IMR-90 (cell line): ENCODE measurements at regions not wholly inside any gene's neighbourhood (a gene's known extent, or its start where the extent isn't known, plus 50 kb on each side); places are given as distances from the start of the nearest gene placed in this dataset.

Experiments
- ATAC-seq: fragments of 200-7000 bp; cut with Tn5 transposase; 2 replicates; pipeline ENCODE4 v1.9.1; 2020; ENCODE audit warnings: low read depth, mild to moderate bottlenecking, moderate library complexity
- BruUV-seq: library from RNA; stranded (reverse); fragments of 400-500 nt; replicated peaks from 2 replicates; lab custom pipeline; 2021; lab: Mats Ljungman, UMichigan
- CTCF ChIA-PET: fragments of 300-600 bp; formaldehyde crosslinking; extraction: SDS; loops from one replicate; lab custom pipeline; 2021; ENCODE audit warnings: antibody characterized with exemption; lab: Yijun Ruan, JAX
- POLR2A ChIA-PET: fragments of 300-600 bp; sonication (Branson Sonifier 250); formaldehyde crosslinking; loops from one replicate; lab custom pipeline; 2022; ENCODE audit warnings: antibody characterized with exemption; ENCODE audit not compliant: unreplicated experiment; lab: Charles Lee
- DNase-seq: peaks from one replicate; pipeline ENCODE4 v3.0.0; 2013
- H2AFZ ChIP-seq: replicated peaks from 2 replicates; pipeline ENCODE3; 2013; ENCODE audit warnings: low read length, mild to moderate bottlenecking; ENCODE audit not compliant: poor library complexity
- H2AK5ac ChIP-seq: 2 replicates; pipeline ENCODE4 v1.6.1; 2013; ENCODE audit warnings: low read depth, low read length, inconsistent platforms
- H2AK9ac ChIP-seq: replicated peaks from 2 replicates; pipeline ENCODE3; 2013; ENCODE audit warnings: mild to moderate bottlenecking, low read depth, low read length, moderate library complexity; ENCODE audit not compliant: poor library complexity
- H2BK120ac ChIP-seq: 2 replicates; pipeline ENCODE4 v1.6.1; 2013; ENCODE audit warnings: low read depth, low read length, inconsistent platforms
- H2BK15ac ChIP-seq: 3 replicates; pipeline ENCODE4 v1.6.1; 2013; ENCODE audit warnings: low read depth, low read length, inconsistent platforms
- H2BK20ac ChIP-seq: 2 replicates; pipeline ENCODE4 v1.6.1; 2013; ENCODE audit warnings: low read depth, mild to moderate bottlenecking, inconsistent platforms, low read length, moderate library complexity
- H2BK5ac ChIP-seq: 2 replicates; pipeline ENCODE4 v1.6.1; 2013; ENCODE audit warnings: mild to moderate bottlenecking, low read depth, low read length, inconsistent platforms; ENCODE audit not compliant: poor library complexity, severe bottlenecking
- H3K14ac ChIP-seq: replicated peaks from 2 replicates; pipeline ENCODE4 v1.6.1; 2013; ENCODE audit warnings: low read depth, low read length, inconsistent platforms
- H3K18ac ChIP-seq: 2 replicates; pipeline ENCODE4 v1.6.1; 2013; ENCODE audit warnings: low read depth, low read length, control low read depth
- H3K23ac ChIP-seq: 2 replicates; pipeline ENCODE4 v1.6.1; 2013; ENCODE audit warnings: low read depth, low read length, inconsistent platforms
- H3K27ac ChIP-seq: 2 replicates; pipeline ENCODE4 v1.5.1; 2013; ENCODE audit warnings: mild to moderate bottlenecking, control low read depth, low read length; ENCODE audit not compliant: insufficient read depth
- H3K27me3 ChIP-seq: 2 replicates; pipeline ENCODE4 v1.6.1; 2013; ENCODE audit warnings: low read length; ENCODE audit not compliant: control insufficient read depth, insufficient read depth
- H3K36me3 ChIP-seq: 2 replicates; pipeline ENCODE4 v1.6.1; 2013; ENCODE audit warnings: low read length, mixed read lengths; ENCODE audit not compliant: control insufficient read depth, insufficient read depth
- H3K4ac ChIP-seq: 2 replicates; pipeline ENCODE4 v1.6.1; 2013; ENCODE audit warnings: low read depth, low read length, inconsistent platforms
- H3K4me1 ChIP-seq: 2 replicates; pipeline ENCODE4 v1.6.1; 2013; ENCODE audit warnings: low read length, mixed read lengths; ENCODE audit not compliant: control insufficient read depth, insufficient read depth
- H3K4me2 ChIP-seq: 2 replicates; pipeline ENCODE4 v1.6.1; 2013; ENCODE audit warnings: low read depth, mild to moderate bottlenecking, control low read depth, low read length, moderate library complexity
- H3K4me3 ChIP-seq: 2 replicates; pipeline ENCODE4 v1.5.1; 2013; ENCODE audit warnings: low read depth, mild to moderate bottlenecking, control low read depth, low read length, moderate library complexity; ENCODE audit not compliant: insufficient read depth
- H3K56ac ChIP-seq: 2 replicates; pipeline ENCODE4 v1.6.1; 2013; ENCODE audit warnings: low read length, inconsistent platforms; ENCODE audit not compliant: insufficient read depth; ENCODE audit errors: extremely low read depth
- H3K79me1 ChIP-seq, 2 experiments: 2 replicates each; pipeline ENCODE4 v1.6.1; 2013; ENCODE audit warnings: low read length in 2 of 2, inconsistent platforms in 1 of 2, low read depth in 1 of 2
- H3K9ac ChIP-seq: 2 replicates; pipeline ENCODE4 v1.6.1; 2013; ENCODE audit warnings: low read depth, low read length, control low read depth
- H3K9me1 ChIP-seq: 2 replicates; pipeline ENCODE4 v1.6.1; 2013; ENCODE audit warnings: low read length, inconsistent platforms; ENCODE audit not compliant: insufficient read depth
- H3K9me3 ChIP-seq: 2 replicates; pipeline ENCODE4 v1.6.1; 2013; ENCODE audit warnings: low read length; ENCODE audit not compliant: control insufficient read depth, insufficient read depth
- H4K20me1 ChIP-seq: 2 replicates; pipeline ENCODE4 v1.6.1; 2013; ENCODE audit warnings: low read length, inconsistent platforms; ENCODE audit not compliant: insufficient read depth
- H4K5ac ChIP-seq: 2 replicates; pipeline ENCODE4 v1.6.1; 2013; ENCODE audit warnings: mild to moderate bottlenecking, low read depth, low read length, control low read depth
- H4K8ac ChIP-seq, 2 experiments: 2 replicates each; pipeline ENCODE4 v1.6.1; 2013; ENCODE audit warnings: low read depth in 2 of 2, low read length in 2 of 2, control low read depth in 1 of 2, inconsistent platforms in 1 of 2
- H4K91ac ChIP-seq: 2 replicates; pipeline ENCODE4 v1.6.1; 2013; ENCODE audit warnings: low read depth, low read length, inconsistent platforms; ENCODE audit not compliant: insufficient read depth
- CEBPB ChIP-seq: IDR thresholded peaks from 2 replicates; pipeline ENCODE4 v1.6.1; 2012; ENCODE audit warnings: low read depth, low read length, improper control_type of control experiment
- FOS ChIP-seq: fragments of 150-350 bp; IDR thresholded peaks from 2 replicates; pipeline ENCODE4 v1.6.1; 2016; ENCODE audit warnings: low read depth, low read length
- MXI1 ChIP-seq: IDR thresholded peaks from 2 replicates; pipeline ENCODE4 v1.6.1; 2012; ENCODE audit warnings: low read depth, mild to moderate bottlenecking, low read length, moderate library complexity, borderline replicate concordance
- WGBS, 2 experiments: methylation state at CpG; one replicate each; pipeline versions ENCODE4 v1.1.5 to v1.1.7; 2013; ENCODE audit warnings: missing lambda C conversion rate in 2 of 2; ENCODE audit not compliant: insufficient read length in 1 of 2; ENCODE audit errors: extremely low coverage in 2 of 2; 5-methylcytosine and 5-hydroxymethylcytosine counted together
- dilution Hi-C: fragments of 300-500 bp; cut with HindIII; formaldehyde crosslinking; loops from one replicate; pipeline ENCODE4 v1.14.3; 2018; ENCODE audit warnings: low sequenced_read_pairs; ENCODE audit not compliant: unreplicated experiment
- in situ Hi-C: fragments of 300-500 bp; cut with MboI; formaldehyde crosslinking; loops from 3 replicates; pipeline ENCODE4 v1.14.3; 2019; ENCODE audit warnings: low sequenced_read_pairs, inconsistent platforms, mixed read lengths
- intact Hi-C: fragments of 100-400 bp; cut with micrococcal nuclease; formaldehyde crosslinking; loops from 2 replicates; pipeline ENCODE4 v1.10.0; 2022

GRCh38 chr6:150676772-150677171, 77.1 kb downstream of the PLEKHG1 start:
- Histone ChIP-seq H3K9me1 (no peaks in the 10 kb centered on the region), H2BK15ac (no peak overlapping the region), H2AK9ac (no peak overlapping the region), H3K23ac (no peak overlapping the region), H4K5ac (no peak overlapping the region), H3K9me3 (no peaks in the 10 kb centered on the region), H2BK120ac (no peak overlapping the region), H4K91ac (no peak overlapping the region), H3K14ac (no peak overlapping the region), H3K27ac (no peak overlapping the region), H3K18ac (no peak overlapping the region), H3K4me2 (no peak overlapping the region), H3K4ac (no peak overlapping the region), H3K4me3 (no peak overlapping the region), H2AK5ac (no peak overlapping the region), H2AFZ (no peak overlapping the region), H3K9ac (no peak overlapping the region), H3K79me1 (no peaks in the 10 kb centered on the region), H2BK5ac (no peak overlapping the region), H3K36me3 (no peaks in the 10 kb centered on the region), H3K4me1 (no peaks in the 10 kb centered on the region), H4K8ac (no peak overlapping the region), H3K27me3 (no peaks in the 10 kb centered on the region), H2BK20ac (no peak overlapping the region), H4K20me1 (no peaks in the 10 kb centered on the region), H3K56ac (no peak overlapping the region)
- ChIA-PET POLR2A (no interaction called here), CTCF (no interaction called here)
- in situ Hi-C loops, result no loop called here
- ATAC-seq (no peak), DNase-seq (no peak)
- BruUV-seq, result no TSS peak
- TF ChIP-seq CEBPB, result no peak
- no peak for TF ChIP-seq MXI1
- TF ChIP-seq FOS, result no peak
- 40% methylated on average over 1 of the region's 2 CpGs; no CpG with 5 or more reads in 1 of the 2 experiments for WGBS, 2 experiments
- dilution Hi-C loops, result no loop called here
- intact Hi-C loops, result no loop called here
